NK-92 treated with Interleukin-12 subunit alpha and Interleukin-12 subunit beta, amount 100 ng/mL, for 24 hours (cell line): ENCODE measurements at regions not wholly inside any gene's neighbourhood (a gene's known extent, or its start where the extent isn't known, plus 50 kb on each side); places are given as distances from the start of the nearest gene placed in this dataset.

Experiments
- DNase-seq: peaks from one replicate; lab custom pipeline; 2025; lab: John Stamatoyannopoulos, UW

- no peak for DNase-seq
Observed at GRCh38 chr7:45358287-45358686, 200.7 kb downstream of the RAMP3 start.

GRCh38 chr7:45359250-45359649 is 201.7 kb downstream of the RAMP3 start:
- DNase-seq = no peak

DNA sequence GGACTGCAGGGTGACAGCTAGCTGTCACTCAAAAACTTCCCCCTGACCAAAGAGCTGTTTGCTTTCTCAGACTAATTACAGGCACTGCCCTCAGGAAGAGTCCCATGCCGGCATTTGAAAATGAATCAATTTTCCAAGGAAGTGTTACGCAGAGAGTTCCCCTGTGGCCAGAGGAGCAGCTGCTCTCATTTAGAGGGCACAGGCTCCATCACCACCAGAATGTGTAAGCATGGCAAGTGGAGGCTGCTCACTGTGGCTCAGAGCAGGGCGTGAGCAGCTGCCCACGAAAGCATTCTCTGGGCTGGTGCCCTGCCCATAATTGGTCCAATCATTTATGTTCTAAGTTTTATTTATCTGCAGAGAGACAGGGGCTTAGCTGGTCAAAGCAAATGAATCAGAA is 202.2 kb downstream of the RAMP3 start:
- DNase-seq = no peak

DNA sequence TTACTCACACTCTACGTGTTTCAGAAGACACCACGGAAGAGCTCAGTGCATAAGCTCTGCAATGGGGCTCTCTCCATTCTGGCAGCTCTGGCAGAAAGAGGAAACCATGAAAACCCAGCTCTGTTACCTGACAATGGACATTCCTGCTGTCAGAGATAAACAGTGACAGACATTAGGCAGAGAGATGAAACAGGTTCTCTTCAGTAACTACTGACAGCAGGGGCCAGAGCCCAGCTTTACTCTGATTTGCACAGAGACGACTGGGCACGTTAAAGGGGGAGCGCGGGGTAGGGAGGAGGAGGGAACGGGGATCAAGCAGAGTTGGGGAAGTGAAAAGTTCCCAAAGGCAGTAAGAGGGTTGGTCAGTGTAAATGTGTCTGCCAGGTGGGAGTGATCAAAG is 206.1 kb downstream of the RAMP3 start:
- DNase-seq = no peak

DNA sequence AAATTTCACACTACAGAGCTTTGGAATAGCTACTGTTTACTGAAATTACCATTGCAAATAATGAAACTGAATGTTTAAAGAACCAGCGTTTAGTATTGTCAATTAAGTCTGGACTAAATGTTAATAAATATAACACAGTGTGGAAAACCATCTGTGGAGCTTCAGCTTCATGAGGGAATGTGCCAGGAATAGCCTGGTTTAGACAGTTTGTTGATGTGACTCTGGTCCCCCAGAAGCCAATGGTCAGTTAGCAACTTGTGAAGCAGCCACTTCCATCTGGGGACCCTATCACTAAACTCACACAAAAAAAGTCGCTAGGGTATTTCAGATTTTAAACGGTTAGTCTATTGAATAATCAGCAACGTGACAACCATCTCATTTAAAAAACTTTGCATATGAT is 207.8 kb downstream of the RAMP3 start:
- DNase-seq = no peak

DNA sequence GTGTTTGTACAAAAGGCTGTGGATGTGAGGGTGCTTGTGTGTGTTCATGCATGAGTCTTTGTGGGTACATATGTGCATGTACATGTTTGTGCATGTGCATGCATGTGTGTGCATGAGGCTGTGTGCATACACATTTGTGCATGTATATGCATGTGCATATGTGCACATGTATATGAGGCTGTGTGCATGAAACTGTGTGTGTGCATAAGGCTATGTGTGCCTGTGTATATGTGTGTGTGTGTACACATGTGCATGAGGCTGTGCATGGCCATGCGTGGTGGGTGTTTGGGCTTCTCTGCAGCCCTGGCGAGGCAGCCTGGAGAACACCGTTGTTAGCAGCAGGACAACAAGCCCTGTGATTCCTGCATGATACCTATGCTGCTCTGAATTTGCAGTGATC is 207.7 kb upstream of the ADCY1 start:
- DNase-seq = no peak

DNA sequence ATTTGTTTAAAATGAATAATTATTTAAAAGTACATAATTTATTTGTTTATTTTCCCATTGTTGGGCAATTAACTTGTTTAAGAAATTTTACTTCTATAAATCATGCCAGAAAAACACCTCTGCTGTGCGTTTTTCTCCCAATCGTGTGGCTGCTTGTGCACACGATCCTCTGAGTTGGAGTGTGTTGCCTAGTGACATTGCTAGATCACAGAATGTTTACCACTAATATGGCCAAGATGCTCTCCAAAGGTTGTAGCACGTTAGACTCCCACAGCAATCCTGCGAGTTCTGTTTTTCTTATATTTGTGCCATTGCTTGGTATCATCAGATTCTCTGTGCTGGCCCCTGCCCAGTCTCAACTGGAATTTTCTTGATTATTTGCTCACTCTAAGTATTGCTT is 207.1 kb upstream of the ADCY1 start:
- no peak for DNase-seq

DNA sequence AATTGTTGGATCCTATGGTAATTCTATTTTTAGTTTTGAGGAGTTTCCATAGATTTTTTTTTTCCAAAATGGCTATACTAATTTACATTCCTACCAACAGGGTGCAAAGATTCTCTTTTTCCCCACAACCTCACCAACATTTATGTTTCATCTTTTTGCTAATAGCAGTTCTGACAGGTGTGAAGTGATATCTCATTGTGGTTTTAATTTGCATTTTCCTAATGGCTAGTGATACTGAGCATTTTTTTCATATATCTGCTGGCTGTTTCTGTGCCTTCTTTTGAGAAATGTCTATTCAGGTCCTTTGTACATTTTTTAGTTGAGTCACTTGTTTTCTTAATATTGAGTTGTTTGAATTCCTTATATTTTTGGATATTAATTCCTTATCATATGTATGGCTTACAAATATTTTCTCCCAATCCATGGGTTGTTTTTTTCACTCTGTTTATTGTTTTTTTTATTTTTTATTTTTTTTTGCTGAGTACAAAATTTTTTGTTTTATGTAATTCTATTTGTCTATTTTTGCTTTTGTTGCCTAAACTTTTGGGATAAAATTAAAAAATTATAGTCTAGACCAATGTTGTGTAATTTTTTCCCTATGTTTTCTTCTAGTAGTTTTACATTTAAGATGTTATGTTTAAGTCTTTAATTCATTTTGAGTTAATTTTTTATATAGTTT is 205.9 kb upstream of the ADCY1 start:
- DNase-seq = no peak

DNA sequence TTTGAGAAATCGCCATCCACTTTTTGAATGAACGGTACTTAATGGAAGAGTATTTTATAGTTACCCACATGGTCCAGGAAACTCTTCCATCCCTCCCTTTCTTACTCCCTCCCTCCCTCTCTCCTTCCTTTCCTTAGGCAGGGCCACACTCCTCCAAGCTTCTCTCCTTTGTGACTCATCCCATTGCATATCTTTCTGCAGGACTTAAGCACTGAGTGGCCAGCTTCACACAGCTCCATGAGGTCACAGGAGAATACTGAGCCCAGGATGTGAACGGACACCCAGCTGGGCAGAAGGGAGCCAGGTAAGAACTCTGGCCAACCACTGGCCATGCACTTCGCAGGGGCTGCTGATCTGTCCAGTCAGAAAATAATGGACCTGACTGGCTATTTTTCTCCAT is 189.7 kb upstream of the ADCY1 start:
- DNase-seq = no peak

- DNase-seq = no peak
Observed at GRCh38 chr7:45387837-45388236, 186.3 kb upstream of the ADCY1 start.

- no peak for DNase-seq
Observed at GRCh38 chr7:45389073-45389872, 184.9 kb upstream of the ADCY1 start.

DNA sequence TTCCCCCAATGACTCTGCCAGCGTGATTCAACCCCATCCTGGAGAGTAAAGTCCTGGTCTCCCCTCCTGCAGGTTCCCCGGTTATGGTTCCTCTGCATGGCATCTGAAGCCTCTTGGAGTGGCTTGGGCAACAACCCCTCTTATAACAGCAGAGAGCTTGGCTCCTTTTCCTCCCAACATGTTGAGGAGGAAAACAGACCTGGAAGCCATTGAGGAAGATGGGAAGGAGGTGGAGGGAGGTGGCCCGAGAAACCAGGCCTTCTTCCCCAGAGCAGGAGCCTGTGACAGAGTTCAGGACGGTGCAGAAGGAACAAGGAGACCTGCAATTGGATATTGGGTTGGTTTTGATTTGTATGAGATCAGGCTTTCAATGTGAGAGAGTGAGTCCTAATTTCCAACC is 184.0 kb upstream of the ADCY1 start:
- DNase-seq = no peak

GRCh38 chr7:45390731-45391130 is 183.4 kb upstream of the ADCY1 start:
- DNase-seq = no peak

- DNase-seq = no peak
Observed at GRCh38 chr7:45391618-45392451, 182.3 kb upstream of the ADCY1 start.

- no peak for DNase-seq
Observed at GRCh38 chr7:45394117-45394708, 180.0 kb upstream of the ADCY1 start.

DNA sequence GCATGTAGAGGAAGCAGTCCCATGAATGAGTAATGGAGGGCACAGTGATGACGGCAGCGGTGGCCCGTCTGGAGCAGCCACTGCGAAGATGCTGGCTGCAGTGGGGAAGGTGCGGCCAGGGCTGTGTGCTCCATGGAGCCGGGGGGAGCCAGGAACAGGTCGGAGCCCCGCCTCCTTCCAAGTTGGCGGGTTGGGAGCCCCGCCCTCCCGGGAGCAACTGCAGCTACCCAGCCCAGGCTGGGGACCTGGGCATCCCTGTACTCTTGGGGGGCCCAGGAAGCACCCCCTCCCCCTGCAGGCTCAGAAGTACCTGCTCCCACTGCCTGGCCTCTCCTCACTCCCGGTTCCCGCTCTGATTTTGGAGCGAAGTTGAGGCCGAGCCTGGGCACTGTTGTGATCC is 175.1 kb upstream of the ADCY1 start:
- DNase-seq = no peak

DNA sequence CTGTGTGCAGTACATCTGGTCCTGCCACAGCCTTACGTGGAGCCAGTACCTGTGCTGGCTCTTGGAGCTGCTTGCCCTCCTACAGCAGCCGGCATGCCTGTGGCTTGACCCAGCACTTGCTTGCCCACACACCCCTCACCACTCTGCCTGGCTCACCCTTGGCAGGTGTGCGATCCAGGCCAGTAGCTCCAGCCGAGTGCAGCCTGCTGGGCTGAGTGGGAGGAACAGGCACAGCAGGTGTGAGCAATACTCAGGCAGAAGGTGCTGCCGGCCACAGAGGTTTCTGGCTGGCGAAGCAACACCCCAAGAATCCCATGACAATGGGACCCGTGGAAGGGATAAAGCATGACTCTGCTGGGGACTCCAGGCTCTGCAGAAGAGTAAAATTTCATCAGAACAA is 173.5 kb upstream of the ADCY1 start:
- no peak for DNase-seq

- no peak for DNase-seq
Observed at GRCh38 chr7:45401155-45401554, 173.0 kb upstream of the ADCY1 start.

GRCh38 chr7:45401851-45402250 is 172.3 kb upstream of the ADCY1 start:
- no peak for DNase-seq

GRCh38 chr7:45402480-45403218 is 171.5 kb upstream of the ADCY1 start:
- DNase-seq = peak; percentile 26

GRCh38 chr7:45404622-45405021 is 169.5 kb upstream of the ADCY1 start:
- DNase-seq = no peak
